SH-SY5Y (cell line): ENCODE measurements at regions not wholly inside any gene's neighbourhood (a gene's known extent, or its start where the extent isn't known, plus 50 kb on each side); places are given as distances from the start of the nearest gene placed in this dataset.

Experiments used
- GATA2 ChIP-seq: IDR thresholded peaks from 2 replicates; pipeline ENCODE4 v1.6.1; 2011; ENCODE audit warnings: mild to moderate bottlenecking, low read depth, low read length
- GATA3 ChIP-seq: IDR thresholded peaks from 2 replicates; pipeline ENCODE4 v1.6.1; 2011; ENCODE audit warnings: low read depth, mild to moderate bottlenecking, low read length, moderate library complexity

DNA sequence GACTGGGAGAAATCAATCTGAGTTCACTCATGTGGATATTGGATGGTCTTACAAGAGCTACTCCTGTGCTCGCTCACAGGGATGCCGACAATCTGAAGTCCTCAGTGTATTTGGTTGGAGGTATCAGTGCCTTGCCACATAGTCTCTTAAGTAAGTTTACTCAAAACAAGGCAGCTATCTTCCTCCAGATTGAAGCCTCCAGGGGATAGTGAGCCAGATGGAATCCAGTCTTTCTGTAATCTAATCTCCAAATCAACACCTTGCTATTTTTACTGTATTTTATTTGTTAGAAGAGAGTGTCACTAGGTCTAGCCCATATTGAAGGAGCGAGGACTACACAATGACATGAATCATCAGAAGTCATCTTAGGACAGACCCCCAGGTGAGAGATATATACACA, 456.6 kb upstream of the POT1 start:
- TF ChIP-seq GATA2 (no peak), GATA3 (no peak)

DNA sequence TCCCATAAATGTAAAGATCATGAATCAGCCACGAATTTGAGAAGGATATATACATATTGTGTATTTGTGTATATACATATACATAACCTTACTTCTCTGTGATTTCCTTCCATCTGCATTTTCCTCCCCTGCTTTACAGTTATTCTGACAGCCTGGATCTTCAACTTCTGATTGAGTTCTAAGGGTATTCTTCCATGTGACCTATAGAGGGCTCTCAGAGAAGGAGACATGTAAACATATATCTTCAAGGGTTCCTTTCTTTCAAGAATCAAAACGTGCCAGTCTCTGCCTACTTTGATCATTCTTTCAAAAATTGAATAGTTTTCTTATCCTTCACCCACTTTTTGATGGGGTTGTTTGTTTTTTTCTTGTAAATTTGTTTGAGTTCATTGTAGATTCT, 453.7 kb upstream of the POT1 start:
- TF ChIP-seq GATA2 (no peak), GATA3 (no peak)

DNA sequence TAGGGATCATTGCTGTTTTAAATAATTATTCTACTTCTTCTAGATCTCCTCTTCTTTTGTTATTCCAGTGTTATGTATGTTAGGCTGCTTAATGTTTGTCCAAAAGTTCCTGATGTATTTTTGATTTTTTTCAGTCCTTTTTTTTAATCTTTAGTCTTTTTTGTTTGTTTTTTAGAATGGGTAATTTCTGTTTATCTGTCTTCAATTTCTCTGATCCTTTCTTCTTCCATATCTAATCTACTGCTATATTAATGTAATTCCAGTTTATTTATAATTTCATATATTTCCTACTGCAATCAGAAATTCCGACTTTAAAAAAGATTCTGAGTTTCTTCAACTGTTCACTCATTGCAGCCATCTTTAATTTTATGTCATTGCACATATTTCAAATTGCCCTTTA, 452.8 kb upstream of the POT1 start:
- TF ChIP-seq GATA3 (no peak), GATA2 (no peak)

DNA sequence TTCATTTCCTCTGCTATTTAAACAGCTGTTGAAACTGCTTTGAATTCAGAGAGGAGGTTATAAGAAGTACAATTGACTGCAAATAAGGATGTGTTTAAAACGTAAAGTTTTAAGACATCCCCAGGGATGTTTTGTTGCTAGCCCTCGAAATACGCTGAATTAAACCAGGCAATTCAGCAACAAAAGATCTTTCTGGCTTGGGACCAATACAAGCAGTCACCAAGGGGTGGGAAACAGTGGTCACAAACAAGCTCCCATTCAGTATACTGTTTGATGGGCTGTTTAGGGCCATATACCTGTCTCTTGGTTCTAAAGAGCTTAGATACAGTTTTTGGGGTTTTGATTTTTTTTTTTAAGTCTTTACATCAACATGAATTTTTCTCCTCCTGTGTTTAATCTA, 446.3 kb upstream of the POT1 start:
- TF ChIP-seq GATA3, result no peak
- no peak for TF ChIP-seq GATA2

DNA sequence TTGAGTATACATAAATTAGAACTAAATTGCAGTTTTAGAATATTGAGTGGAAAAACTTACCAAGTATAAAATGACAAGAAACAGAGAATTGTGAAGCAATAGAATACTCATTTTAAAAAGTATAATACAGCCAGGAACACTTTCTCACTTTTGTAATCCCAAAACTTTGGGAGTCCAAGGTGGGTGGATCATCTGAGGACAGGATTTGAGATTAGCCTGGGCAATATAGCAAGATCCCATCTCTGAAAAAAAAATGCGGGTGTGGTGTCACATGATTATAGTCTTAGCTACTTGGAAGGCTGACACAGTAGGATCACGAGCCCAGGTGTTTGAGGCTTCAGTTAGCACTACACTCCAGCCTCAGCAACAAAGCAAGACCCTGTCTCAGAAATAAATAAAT, 440.9 kb upstream of the POT1 start:
- no peak for TF ChIP-seq GATA3
- TF ChIP-seq GATA2, result no peak

DNA sequence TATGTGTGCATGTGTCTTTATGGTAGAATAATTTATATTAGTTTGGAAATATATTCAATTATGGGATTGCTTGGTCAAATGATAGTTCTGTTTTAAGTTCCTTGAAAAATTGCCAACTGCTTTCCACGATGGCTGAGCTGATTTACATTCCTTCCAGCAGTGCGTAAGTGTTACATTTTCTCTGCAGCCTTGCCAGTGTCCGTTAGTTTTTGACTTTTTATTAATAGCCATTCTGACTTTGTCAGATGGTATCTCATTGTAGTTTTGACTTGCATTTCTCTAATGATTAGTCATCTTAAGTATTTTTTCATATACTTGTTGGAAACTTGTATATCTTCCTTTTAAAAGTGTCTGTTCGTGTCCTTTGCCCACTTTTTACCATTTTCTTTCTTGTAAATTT, 434.2 kb upstream of the POT1 start:
- no peak for TF ChIP-seq GATA3
- TF ChIP-seq GATA2, result no peak

DNA sequence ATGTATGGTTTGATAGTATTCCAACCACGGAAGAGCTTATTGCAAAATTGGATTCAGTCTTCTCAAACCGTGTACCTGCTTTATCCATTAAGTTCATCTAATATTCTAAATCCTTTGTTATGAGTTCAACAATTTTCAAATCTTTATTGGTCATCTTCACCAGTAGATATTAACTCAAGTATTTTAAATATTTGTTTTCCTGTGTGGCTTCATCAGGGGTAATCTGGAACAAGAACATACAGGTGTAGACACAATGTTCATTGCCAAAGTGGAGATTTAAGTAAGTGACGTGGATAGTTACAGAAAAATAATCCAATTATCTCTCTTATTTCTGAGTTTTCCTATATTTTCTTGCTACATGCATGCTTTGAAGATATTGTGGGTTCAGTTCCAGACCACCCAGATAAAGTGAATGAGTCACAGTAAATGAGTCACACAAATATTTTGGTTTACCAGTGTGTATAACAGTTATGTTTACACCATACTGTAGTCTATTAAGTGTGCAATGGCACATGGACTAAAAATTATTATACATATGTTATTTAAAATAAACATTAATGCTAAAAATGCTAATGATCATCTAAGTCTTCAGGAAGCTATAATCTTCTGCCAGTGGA, 429.0 kb upstream of the POT1 start:
- TF ChIP-seq GATA3 (no peak), GATA2 (no peak)

DNA sequence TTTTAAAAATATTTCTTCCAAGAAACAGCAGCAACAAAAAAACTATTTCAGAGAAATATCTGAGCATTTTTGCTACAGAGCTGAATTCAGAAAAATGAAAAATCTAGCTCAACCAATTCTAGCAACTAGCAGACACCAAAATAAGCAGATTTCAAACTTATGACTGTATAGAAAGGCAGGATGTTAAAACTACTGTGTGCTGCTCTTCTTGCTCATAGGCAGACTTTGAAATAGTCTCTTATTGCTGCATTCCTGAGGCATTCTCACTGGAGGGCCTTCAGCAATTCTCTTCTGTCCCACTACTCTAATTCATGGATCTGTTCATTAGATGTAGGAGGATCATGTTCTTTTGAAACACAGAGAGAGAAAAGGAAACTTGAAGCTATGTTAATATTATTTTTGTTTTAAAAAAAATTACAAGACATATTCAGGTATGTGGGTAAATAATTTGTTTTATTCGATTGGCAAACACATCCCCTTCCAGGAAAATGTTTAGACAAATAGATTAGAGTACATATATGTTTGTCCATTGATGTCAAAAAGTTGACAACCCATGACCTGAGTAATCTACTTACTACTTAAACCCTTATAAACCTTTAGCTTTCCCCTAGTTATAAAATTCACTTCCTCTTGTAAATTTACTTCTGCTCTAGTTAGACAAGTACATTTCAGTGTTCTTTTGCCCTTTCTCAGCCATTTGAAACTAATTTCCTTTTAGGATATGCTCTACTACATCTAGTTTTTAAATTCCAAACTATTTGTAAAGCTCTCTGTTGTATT, 428.2 kb upstream of the POT1 start:
- no peak for TF ChIP-seq GATA3
- no peak for TF ChIP-seq GATA2

DNA sequence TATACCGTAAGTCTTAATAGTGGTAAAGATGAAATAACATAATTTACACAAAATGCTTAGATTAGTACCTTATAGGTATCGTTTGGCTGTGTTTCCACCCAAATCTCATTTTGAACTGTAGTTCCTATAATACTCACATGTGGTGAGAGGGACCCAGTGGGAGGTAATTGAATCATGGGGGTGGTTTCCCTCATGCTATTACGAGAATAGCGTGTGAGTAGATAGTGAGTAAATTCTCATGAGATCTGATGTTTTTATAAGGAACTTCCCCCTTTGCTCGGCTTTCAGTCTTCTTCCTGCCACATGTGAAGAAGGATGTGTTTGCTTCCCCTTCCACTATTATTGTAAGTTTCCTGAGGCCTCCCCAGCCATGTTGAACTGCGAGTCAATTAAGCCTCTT, 426.3 kb upstream of the POT1 start:
- TF ChIP-seq GATA3 (no peak), GATA2 (no peak)

DNA sequence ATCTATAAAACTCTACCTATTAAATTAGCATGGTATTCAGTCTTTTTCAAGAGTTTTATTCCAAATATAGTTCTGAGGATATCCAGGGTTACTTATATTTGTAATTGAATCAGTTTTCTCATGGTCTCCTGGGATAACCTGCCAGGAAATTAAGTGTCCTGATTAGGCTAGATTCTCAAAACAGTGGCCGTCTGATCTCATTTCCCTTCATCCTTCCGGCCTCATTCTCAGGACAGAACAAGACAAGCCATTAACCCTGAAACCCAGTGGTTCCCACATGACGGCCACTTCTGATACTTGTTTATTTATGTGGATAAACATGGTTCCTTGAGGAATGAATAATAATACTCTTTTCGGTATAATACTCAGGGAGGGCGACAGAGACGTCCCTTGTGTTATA, 417.6 kb upstream of the POT1 start:
- TF ChIP-seq GATA3 (no peak), GATA2 (no peak)

DNA sequence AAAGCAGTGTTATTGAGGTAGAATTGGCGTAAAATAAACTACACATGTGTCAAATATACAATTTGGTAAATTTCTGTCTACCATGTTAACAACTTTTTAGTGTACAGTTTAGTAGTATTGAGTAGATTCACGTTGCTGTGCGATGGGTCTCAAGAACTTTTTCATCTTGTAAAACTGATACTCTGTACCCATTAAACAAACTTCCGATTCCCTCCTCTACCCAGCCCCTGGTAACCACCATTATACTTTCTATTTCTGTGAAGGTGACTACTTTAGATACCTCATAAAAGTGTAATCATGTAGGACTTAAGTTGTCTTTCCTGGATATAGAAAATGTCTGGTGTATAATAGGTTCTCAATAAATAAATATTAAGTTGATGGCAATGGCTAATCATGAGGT, 408.5 kb upstream of the POT1 start:
- no peak for TF ChIP-seq GATA3
- TF ChIP-seq GATA2, result no peak

DNA sequence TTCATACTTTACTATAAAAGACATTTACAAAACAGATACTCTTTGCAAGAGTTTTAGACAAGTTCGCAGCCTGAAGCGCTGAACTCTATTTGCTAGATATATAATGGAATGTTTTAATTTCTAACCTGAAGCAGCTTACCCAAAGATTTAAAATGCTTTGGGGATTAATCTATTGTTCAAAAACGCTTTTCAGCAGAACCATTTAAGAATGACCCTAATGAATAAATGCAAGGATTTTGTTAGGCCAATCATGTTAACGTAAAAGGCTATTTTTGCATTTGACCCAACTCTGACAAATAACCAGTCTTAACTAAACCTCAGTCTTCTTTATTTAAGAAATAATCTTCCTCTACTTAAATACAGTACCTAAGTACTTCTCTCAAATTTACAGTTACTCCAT, 406.7 kb upstream of the POT1 start:
- no peak for TF ChIP-seq GATA3

DNA sequence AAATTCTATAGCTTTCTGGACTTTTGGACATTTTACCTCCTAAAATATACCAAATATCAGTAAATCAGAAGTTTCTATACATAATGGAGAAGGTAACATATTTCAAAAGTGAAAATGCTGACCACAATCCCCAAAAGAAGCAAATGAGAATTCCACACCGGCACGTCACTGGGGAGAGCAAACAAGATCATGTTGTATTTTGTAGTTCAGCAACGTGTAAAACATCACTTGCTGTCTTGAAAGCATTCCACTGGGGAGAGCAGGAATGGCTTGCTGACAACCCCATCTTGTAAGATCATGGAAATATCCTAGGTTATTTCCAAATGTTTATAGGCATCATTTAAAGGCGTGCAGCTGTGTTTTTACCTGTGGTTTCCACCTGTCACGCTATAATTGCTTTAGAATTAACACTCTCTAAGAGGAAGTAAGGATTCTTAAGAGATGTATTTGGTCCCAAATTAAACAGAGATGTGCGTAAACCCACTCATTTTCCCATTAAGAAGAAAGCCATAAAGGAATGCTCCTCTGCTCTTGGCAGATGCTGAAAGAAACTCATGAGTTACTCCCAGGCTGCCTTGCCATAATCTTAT, 397.1 kb upstream of the POT1 start:
- no peak for TF ChIP-seq GATA3
- no peak for TF ChIP-seq GATA2

DNA sequence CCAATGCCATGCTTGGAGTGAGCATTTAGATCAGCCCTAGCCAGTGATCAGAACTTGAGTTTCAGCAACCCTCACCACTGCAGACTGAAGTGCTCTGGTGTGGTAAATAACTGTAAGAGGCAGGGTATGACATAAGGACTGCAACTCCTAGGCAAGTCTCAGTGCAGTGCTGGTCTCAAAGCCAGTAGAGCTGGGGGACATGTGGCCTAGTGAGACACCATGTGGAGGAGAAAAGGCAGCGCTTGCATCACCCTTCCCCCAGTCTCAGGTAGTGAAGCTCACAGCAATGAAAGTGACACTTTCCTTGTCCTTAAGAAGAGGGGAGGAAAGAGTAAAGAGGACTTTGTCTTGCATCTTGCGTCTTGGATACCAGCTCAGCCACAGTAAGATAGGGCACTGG, 386.8 kb upstream of the POT1 start:
- TF ChIP-seq GATA3 (no peak), GATA2 (no peak)

DNA sequence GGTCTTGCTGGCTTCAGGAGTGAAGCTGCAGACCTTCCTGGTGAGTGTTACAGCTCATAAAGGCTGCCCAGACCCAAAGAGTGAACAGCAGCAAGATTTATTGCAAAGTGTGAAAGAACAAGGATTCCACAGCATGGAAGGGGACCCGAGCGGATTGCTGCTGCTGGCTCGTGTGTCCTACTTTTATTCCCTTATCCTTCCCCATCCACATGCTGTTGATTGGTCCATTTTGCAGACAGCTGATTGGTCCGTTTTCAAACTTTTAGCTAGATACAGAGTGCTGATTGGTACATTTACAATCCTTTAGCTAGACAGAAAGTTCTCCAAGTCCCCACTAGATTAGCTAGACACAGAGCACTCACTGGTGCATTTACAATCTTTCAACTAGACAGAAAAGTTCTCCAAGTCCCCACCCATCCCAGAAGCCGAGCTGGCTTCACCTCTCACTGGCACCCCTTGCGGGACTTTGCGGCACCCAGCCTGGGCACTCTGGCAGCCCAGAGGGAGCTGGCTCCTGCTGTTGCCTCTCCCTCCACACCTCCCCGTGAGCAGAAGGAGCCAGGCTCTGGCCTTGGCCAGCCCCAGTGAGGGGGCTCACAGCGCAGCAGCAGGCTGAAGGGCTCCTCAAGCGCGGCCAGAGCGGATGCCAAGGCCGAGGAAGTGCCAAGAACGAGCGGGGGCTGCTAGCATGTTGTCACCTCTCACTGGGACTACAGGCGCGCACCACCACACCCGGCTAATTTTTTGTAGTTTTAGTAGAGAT, 369.6 kb upstream of the POT1 start:
- no peak for TF ChIP-seq GATA3
- no peak for TF ChIP-seq GATA2

DNA sequence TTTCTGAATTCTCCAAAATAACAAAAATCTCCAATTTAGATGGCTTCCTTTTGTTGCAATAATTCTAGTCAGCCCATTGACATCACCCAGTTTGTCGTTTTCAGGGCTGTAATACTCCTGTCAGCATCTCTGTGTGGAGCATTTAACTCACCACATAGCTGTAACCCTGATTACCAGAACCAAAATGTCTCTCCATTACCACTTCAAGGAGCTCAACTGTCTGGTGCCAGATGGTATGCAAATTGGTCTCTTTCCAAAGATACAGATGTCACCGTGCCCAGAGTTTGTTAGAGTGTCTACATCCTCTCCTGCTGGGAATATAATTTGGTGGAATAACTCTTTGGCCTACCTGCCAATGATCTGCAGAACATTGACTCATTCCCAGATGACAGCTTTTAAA, 350.3 kb upstream of the POT1 start:
- TF ChIP-seq GATA2, result no peak
- no peak for TF ChIP-seq GATA3
